Endothelial cell (in vitro differentiated cells): ENCODE measurements at regions not wholly inside any gene's neighbourhood (a gene's known extent, or its start where the extent isn't known, plus 50 kb on each side); places are given as distances from the start of the nearest gene placed in this dataset.
A peak's percentile ranks its signal among the peaks of the same experiment; 100 is the strongest.

Experiments
- DNase-seq: peaks from one replicate; pipeline ENCODE4 v3.0.0; 2021; ENCODE audit warnings: low spot score
- H3K27ac Mint-ChIP-seq: one replicate; pipeline ENCODE4 v1.8.0; 2021; ENCODE audit warnings: mixed read lengths, inconsistent platforms; ENCODE audit not compliant: unreplicated experiment
- H3K27me3 Mint-ChIP-seq: one replicate; pipeline ENCODE4 v1.8.0; 2021; ENCODE audit warnings: mild to moderate bottlenecking, moderate library complexity, mixed read lengths, inconsistent platforms; ENCODE audit not compliant: unreplicated experiment
- H3K36me3 Mint-ChIP-seq: one replicate; pipeline ENCODE4 v1.8.0; 2021; ENCODE audit warnings: mild to moderate bottlenecking, low read depth, mixed read lengths, inconsistent platforms; ENCODE audit not compliant: unreplicated experiment
- H3K4me1 Mint-ChIP-seq: one replicate; pipeline ENCODE4 v1.8.0; 2021; ENCODE audit warnings: mild to moderate bottlenecking, mixed read lengths, inconsistent platforms; ENCODE audit not compliant: unreplicated experiment
- H3K4me3 Mint-ChIP-seq: one replicate; pipeline ENCODE4 v1.8.0; 2021; ENCODE audit warnings: mild to moderate bottlenecking, mixed read lengths, inconsistent platforms; ENCODE audit not compliant: unreplicated experiment
- H3K9me3 Mint-ChIP-seq: one replicate; pipeline ENCODE4 v1.8.0; 2021; ENCODE audit warnings: mixed read lengths, inconsistent platforms; ENCODE audit not compliant: unreplicated experiment
- TF ChIP-seq, protein P1 (sequence below): fragments of 200-600 bp; sonication (generic); IDR thresholded peaks from one replicate; pipeline ENCODE4 v1.5.0; 2021; ENCODE audit warnings: antibody characterized with exemption; ENCODE audit not compliant: unreplicated experiment

DNA sequence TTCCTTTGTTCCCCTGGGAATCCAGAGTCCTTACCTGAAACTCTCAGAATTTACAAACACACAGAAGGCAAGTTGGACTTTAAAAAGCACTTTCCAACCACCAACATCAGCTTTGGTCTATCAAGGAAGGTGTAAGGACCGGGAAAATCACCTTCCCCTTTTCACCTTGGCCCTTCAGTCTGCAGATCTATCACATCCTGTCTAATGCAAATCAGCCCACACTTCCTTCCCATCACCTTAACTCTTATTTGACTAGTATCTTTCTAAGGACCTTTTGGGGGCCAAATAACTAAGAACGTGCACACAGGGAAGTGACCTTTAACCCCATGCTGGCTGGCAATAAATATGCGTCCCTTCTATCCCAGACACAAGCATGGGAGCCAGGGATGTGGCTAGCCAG lies 320.6 kb downstream of the ARRDC4 start:
- H3K27ac Mint-ChIP-seq = peak overlapping the region; percentile 49
- DNase-seq = no peak
- no peaks in the 10 kb centered on the region for H3K9me3 Mint-ChIP-seq
- no peak overlapping the region for H3K4me3 Mint-ChIP-seq
- peaks cover 24% of the 10 kb centered on the region for H3K4me1 Mint-ChIP-seq
- TF ChIP-seq, protein P1, sequence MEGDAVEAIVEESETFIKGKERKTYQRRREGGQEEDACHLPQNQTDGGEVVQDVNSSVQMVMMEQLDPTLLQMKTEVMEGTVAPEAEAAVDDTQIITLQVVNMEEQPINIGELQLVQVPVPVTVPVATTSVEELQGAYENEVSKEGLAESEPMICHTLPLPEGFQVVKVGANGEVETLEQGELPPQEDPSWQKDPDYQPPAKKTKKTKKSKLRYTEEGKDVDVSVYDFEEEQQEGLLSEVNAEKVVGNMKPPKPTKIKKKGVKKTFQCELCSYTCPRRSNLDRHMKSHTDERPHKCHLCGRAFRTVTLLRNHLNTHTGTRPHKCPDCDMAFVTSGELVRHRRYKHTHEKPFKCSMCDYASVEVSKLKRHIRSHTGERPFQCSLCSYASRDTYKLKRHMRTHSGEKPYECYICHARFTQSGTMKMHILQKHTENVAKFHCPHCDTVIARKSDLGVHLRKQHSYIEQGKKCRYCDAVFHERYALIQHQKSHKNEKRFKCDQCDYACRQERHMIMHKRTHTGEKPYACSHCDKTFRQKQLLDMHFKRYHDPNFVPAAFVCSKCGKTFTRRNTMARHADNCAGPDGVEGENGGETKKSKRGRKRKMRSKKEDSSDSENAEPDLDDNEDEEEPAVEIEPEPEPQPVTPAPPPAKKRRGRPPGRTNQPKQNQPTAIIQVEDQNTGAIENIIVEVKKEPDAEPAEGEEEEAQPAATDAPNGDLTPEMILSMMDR = no peak
- peaks cover 4% of the 10 kb centered on the region for H3K36me3 Mint-ChIP-seq
- H3K27me3 Mint-ChIP-seq = peaks cover 5% of the 10 kb centered on the region

DNA sequence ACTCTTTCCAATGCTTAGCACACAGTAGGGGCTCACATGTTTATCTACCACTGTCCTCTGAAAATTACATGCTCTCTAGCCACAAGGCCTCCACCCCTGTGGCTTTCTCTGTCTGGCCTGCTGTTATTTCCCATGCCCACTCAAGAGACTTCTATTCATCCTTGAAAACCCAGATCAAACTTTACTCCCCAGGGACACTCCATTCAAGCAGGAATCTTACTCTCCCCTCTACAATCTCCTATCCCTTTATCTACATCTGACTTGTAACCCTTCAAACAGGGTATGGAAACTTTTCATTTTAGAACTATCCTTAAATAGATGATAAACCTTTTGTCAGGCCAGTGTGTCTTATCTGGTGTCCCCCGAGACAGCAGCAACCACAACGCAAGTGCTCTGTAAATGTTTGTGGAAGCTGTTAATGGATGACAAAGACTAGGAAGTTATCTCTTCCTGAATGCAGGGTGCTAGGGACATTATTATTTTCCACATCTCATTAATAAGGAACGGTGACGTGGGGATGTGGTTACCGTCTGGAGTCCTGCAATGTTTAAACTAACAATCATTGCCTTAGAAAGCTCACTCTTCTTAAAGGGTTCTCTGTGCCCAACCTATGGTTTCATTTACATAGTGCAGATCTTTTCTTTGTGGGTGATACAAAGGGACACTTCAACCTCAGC lies 322.3 kb downstream of the ARRDC4 start:
- peaks cover 4% of the 10 kb centered on the region for H3K36me3 Mint-ChIP-seq
- no peak for DNase-seq
- peaks cover 24% of the 10 kb centered on the region for H3K4me1 Mint-ChIP-seq
- no peaks in the 10 kb centered on the region for H3K9me3 Mint-ChIP-seq
- TF ChIP-seq, protein P1 = no peak
- peak overlapping the region; percentile 76 for H3K27ac Mint-ChIP-seq
- peaks cover 5% of the 10 kb centered on the region for H3K27me3 Mint-ChIP-seq
- H3K4me3 Mint-ChIP-seq = no peak overlapping the region

- TF ChIP-seq, protein P1 = no peak
- Mint-ChIP-seq H3K4me1 (peaks cover 15% of the 10 kb centered on the region), H3K4me3 (no peak overlapping the region), H3K27ac (no peak overlapping the region), H3K9me3 (no peaks in the 10 kb centered on the region), H3K27me3 (peaks cover 5% of the 10 kb centered on the region), H3K36me3 (peaks cover 4% of the 10 kb centered on the region)
- no peak for DNase-seq
These were observed 325.7 kb downstream of the ARRDC4 start for GRCh38 chr15:98286200-98286599.

- H3K27me3 Mint-ChIP-seq = peaks cover 5% of the 10 kb centered on the region
- TF ChIP-seq, protein P1 = no peak
- H3K4me1 Mint-ChIP-seq = peaks cover 15% of the 10 kb centered on the region
- no peak overlapping the region for H3K27ac Mint-ChIP-seq
- peaks cover 4% of the 10 kb centered on the region for H3K36me3 Mint-ChIP-seq
- no peaks in the 10 kb centered on the region for H3K9me3 Mint-ChIP-seq
- no peak for DNase-seq
- no peak overlapping the region for H3K4me3 Mint-ChIP-seq
These were observed 326.3 kb downstream of the ARRDC4 start for GRCh38 chr15:98286831-98287230.

DNA sequence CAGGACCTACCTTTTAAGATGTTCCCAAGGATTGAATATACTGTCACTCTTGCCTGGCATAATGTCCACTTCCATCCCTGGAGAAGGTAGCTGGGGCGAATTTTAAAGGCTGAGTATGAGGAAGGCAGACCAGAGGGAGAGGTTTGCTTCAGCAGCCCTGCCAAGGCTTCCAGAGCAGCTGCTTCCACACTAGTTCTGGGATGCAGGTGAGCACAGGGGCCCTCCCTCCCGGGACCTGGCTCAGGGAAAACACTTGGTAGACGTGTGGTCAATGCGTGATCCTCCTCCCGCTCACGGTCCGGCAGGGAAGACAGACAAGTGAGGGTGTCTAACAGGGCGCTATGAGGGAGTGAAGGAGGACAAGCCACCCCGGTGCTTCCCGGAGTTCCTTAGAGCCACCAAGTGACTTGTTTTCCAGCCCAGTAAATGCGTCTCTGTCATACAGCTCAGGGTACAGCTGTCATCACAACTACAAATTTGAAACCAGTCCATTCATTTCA lies 327.6 kb downstream of the ARRDC4 start:
- no peaks in the 10 kb centered on the region for H3K36me3 Mint-ChIP-seq
- no peak overlapping the region for H3K27ac Mint-ChIP-seq
- H3K27me3 Mint-ChIP-seq = peaks cover 2% of the 10 kb centered on the region
- TF ChIP-seq, protein P1 = no peak
- peaks cover 6% of the 10 kb centered on the region for H3K4me1 Mint-ChIP-seq
- no peak overlapping the region for H3K4me3 Mint-ChIP-seq
- no peaks in the 10 kb centered on the region for H3K9me3 Mint-ChIP-seq
- DNase-seq = no peak
